Uterus (tissue), 3 donors: ENCODE measurements at regions not wholly inside any gene's neighbourhood (a gene's known extent, or its start where the extent isn't known, plus 50 kb on each side); places are given as distances from the start of the nearest gene placed in this dataset.

Experiments
- DNase-seq, 2 donors: peaks; one replicate each; pipeline ENCODE4 v3.0.0-alpha.2; 2019 to 2020
- H3K27ac ChIP-seq, 2 donors: fragments of 200-600 bp; sonication (generic); 1 replicate in 1 of 2; 2 replicates in 1 of 2; pipeline ENCODE4 v1.5.1; 2016 to 2018
- H3K27me3 ChIP-seq, 2 donors: fragments of 200-600 bp; sonication (generic); one replicate each; pipeline ENCODE4 v1.5.1; 2018 to 2019; ENCODE audit warnings: control low read depth in 1 of 2
- H3K36me3 ChIP-seq, 2 donors: fragments of 200-600 bp; sonication (generic); one replicate each; pipeline ENCODE4 v1.5.1; 2019; ENCODE audit warnings: control low read depth in 1 of 2
- H3K4me1 ChIP-seq, 2 donors: fragments of 200-600 bp; sonication (generic); one replicate each; pipeline ENCODE4 v1.5.1; 2018 to 2019; ENCODE audit warnings: control low read depth in 1 of 2
- H3K4me3 ChIP-seq, 2 donors: fragments of 200-600 bp; sonication (generic); 1 replicate in 1 of 2; 2 replicates in 1 of 2; pipeline ENCODE4 v1.5.1; 2018 to 2019; ENCODE audit warnings: mild to moderate bottlenecking in 1 of 2
- H3K9me3 ChIP-seq, 2 donors: fragments of 200-600 bp; sonication (generic); one replicate each; pipeline ENCODE4 v1.5.1; 2019; ENCODE audit warnings: control low read depth in 1 of 2
- CTCF ChIP-seq, 4 experiments: fragments of 200-600 bp in 2 of 4; fragments of 450-650 bp in 2 of 4; sonication (generic) in 2 of 4; IDR thresholded peaks; one replicate each; pipeline ENCODE4 v1.5.1; 2016 to 2019; ENCODE audit warnings: antibody characterized with exemption in 4 of 4, mild to moderate bottlenecking in 2 of 4, moderate library complexity in 1 of 4
- POLR2A ChIP-seq, 2 donors: fragments of 450-650 bp; IDR thresholded peaks; one replicate each; pipeline ENCODE4 v1.6.1; 2016; ENCODE audit warnings: antibody characterized with exemption in 2 of 2, mild to moderate bottlenecking in 1 of 2, moderate library complexity in 1 of 2
- intact Hi-C: fragments of 100-400 bp; cut with DNase I; formaldehyde crosslinking; loops from one replicate; pipeline ENCODE4 v1.15.1; 2023; ENCODE audit warnings: low total_unique reads
- donor health status: DM: yes; HTN: yes; CAD: no.

GRCh38 chr10:43824934-43825333 is 176.3 kb upstream of the ZNF32 start:
- no peaks in the 10 kb centered on the region for H3K27me3 ChIP-seq
- H3K4me3 ChIP-seq: no peak overlapping the region
- TF ChIP-seq POLR2A (IDR thresholded peaks at IDR 0.05) (no peak), CTCF (IDR thresholded peaks at IDR 0.05) (no peak)
- peak; percentile 74 to 80 for DNase-seq
- no peaks in the 10 kb centered on the region for H3K9me3 ChIP-seq
- H3K4me1 ChIP-seq: no peaks in the 10 kb centered on the region
- H3K36me3 ChIP-seq: no peaks in the 10 kb centered on the region
- peak overlapping the region; percentile 78 for H3K27ac ChIP-seq
- intact Hi-C loops: no loop called here

GRCh38 chr10:43822631-43823580 is 174.2 kb upstream of the ZNF32 start:
- intact Hi-C loops: no loop called here
- Histone ChIP-seq H3K27me3 (no peaks in the 10 kb centered on the region), H3K4me3 (no peak overlapping the region), H3K9me3 (no peaks in the 10 kb centered on the region), H3K4me1 (no peaks in the 10 kb centered on the region), H3K27ac (peak overlapping the region; percentile 78), H3K36me3 (no peaks in the 10 kb centered on the region)
- DNase-seq: peak in 1 of 2 donors; percentile 57
- TF ChIP-seq CTCF (IDR thresholded peaks at IDR 0.05) (no peak), POLR2A (IDR thresholded peaks at IDR 0.05) (no peak)

- Histone ChIP-seq H3K9me3 (no peaks in the 10 kb centered on the region), H3K36me3 (no peaks in the 10 kb centered on the region), H3K27me3 (no peaks in the 10 kb centered on the region), H3K4me3 (no peak overlapping the region), H3K4me1 (peaks cover 0 to 4% of the 10 kb centered on the region in 2 donors), H3K27ac (no peak overlapping the region)
- no peak for DNase-seq
- intact Hi-C loops: no loop called here
- TF ChIP-seq POLR2A (IDR thresholded peaks at IDR 0.05) (no peak), CTCF (IDR thresholded peaks at IDR 0.05) (no peak)
Measured at GRCh38 chr10:43821103-43821502, 172.4 kb upstream of the ZNF32 start.

- Histone ChIP-seq H3K9me3 (no peaks in the 10 kb centered on the region), H3K27me3 (no peaks in the 10 kb centered on the region), H3K36me3 (no peaks in the 10 kb centered on the region), H3K4me3 (no peak overlapping the region), H3K4me1 (peaks cover 0 to 7% of the 10 kb centered on the region in 2 donors), H3K27ac (no peak overlapping the region)
- TF ChIP-seq CTCF (IDR thresholded peaks at IDR 0.05): no peak
- TF ChIP-seq POLR2A (IDR thresholded peaks at IDR 0.05): no peak
- DNase-seq: no peak
- intact Hi-C loops: no loop called here
Measured at GRCh38 chr10:43820663-43821062, 172.0 kb upstream of the ZNF32 start.

- Histone ChIP-seq H3K4me3 (no peak overlapping the region), H3K36me3 (no peaks in the 10 kb centered on the region), H3K27ac (no peak overlapping the region), H3K9me3 (no peaks in the 10 kb centered on the region), H3K27me3 (no peaks in the 10 kb centered on the region), H3K4me1 (peaks cover 0 to 7% of the 10 kb centered on the region in 2 donors)
- intact Hi-C loops: no loop called here
- DNase-seq: no peak
- TF ChIP-seq POLR2A (IDR thresholded peaks at IDR 0.05) (no peak), CTCF (IDR thresholded peaks at IDR 0.05) (no peak)
Measured at GRCh38 chr10:43819464-43820230, 171.0 kb upstream of the ZNF32 start.
